SK-N-SH (cell line): ENCODE measurements at regions not wholly inside any gene's neighbourhood (a gene's known extent, or its start where the extent isn't known, plus 50 kb on each side); places are given as distances from the start of the nearest gene placed in this dataset.

ENCODE experiments used
- CTCF ChIA-PET: fragments of 300-600, 350-600 bp; formaldehyde crosslinking; extraction: SDS; loops from one replicate; lab custom pipeline; 2021; lab: Yijun Ruan, JAX
- POLR2A ChIA-PET: fragments of 350-600 bp; sonication (Branson Sonifier 250); formaldehyde crosslinking; extraction: SDS; loops from one replicate; lab custom pipeline; 2020; ENCODE audit warnings: antibody characterized with exemption, inconsistent platforms; lab: Yijun Ruan, JAX
- DNase-seq: peaks from one replicate; pipeline ENCODE4 v3.0.0; 2012
- H2AFZ ChIP-seq: fragments of 200-600 bp; sonication (generic); 2 replicates; pipeline ENCODE4 v1.8.1; 2016; ENCODE audit warnings: antibody characterized with exemption, mild to moderate bottlenecking, low read depth
- H3F3A ChIP-seq: fragments of 200-600 bp; sonication (generic); replicated peaks from 2 replicates; pipeline ENCODE3; 2016; ENCODE audit warnings: antibody characterized with exemption, mild to moderate bottlenecking; ENCODE audit not compliant: insufficient read depth
- H3K27ac ChIP-seq, 2 experiments: fragments of 200-500 bp in 1 of 2; fragments of 200-600 bp in 1 of 2; sonication (Bioruptor generic) in 1 of 2; sonication (generic), shearing (Covaris generic) in 1 of 2; 2 replicates each; pipeline versions ENCODE4 v1.5.1 to v1.6.1; 2014 to 2016; ENCODE audit warnings: low read depth in 2 of 2, inconsistent platforms in 1 of 2, low read length in 1 of 2, mild to moderate bottlenecking in 1 of 2, mixed read lengths in 1 of 2
- H3K27me3 ChIP-seq: fragments of 200-600 bp; sonication (generic), shearing (Covaris generic); 2 replicates; pipeline ENCODE4 v1.6.1; 2016; ENCODE audit warnings: mixed run types; ENCODE audit not compliant: insufficient read depth
- H3K36me3 ChIP-seq, 2 experiments: fragments of 200-500 bp in 1 of 2; fragments of 200-600 bp in 1 of 2; sonication (Bioruptor generic) in 1 of 2; sonication (generic) in 1 of 2; replicated peaks in 1 of 2; 2 replicates each; pipeline versions ENCODE3 to v1.5.1; 2014 to 2016; ENCODE audit warnings: low read length in 1 of 2, mild to moderate bottlenecking in 1 of 2; ENCODE audit not compliant: insufficient read depth in 2 of 2, control insufficient read depth in 1 of 2
- H3K4me1 ChIP-seq, 2 experiments: fragments of 200-500 bp in 1 of 2; fragments of 200-600 bp in 1 of 2; sonication (Bioruptor generic) in 1 of 2; sonication (generic), shearing (Covaris generic) in 1 of 2; 2 replicates each; pipeline versions ENCODE4 v1.5.1 to v1.6.1; 2014 to 2016; ENCODE audit warnings: low read depth in 1 of 2, low read length in 1 of 2, mixed run types in 1 of 2; ENCODE audit not compliant: insufficient read depth in 2 of 2, control insufficient read depth in 1 of 2
- H3K4me2 ChIP-seq: fragments of 200-600 bp; sonication (generic), shearing (Covaris generic); 2 replicates; pipeline ENCODE4 v1.6.1; 2017; ENCODE audit warnings: mixed run types
- H3K4me3 ChIP-seq, 2 experiments: fragments of 200-500 bp in 1 of 2; fragments of 200-600 bp in 1 of 2; sonication (Bioruptor generic) in 1 of 2; sonication (generic), shearing (Covaris generic) in 1 of 2; 2 replicates each; pipeline versions ENCODE4 v1.5.1 to v1.8.1; 2014 to 2016; ENCODE audit warnings: low read depth in 2 of 2, inconsistent platforms in 1 of 2, low read length in 1 of 2, mild to moderate bottlenecking in 1 of 2, mixed read lengths in 1 of 2, moderate library complexity in 1 of 2
- H3K79me2 ChIP-seq: fragments of 200-600 bp; sonication (generic); 2 replicates; pipeline ENCODE4 v1.8.1; 2017; ENCODE audit warnings: mild to moderate bottlenecking; ENCODE audit not compliant: insufficient read depth
- H3K9ac ChIP-seq: fragments of 200-600 bp; sonication (generic); 2 replicates; pipeline ENCODE4 v1.6.1; 2017; ENCODE audit warnings: mixed run types
- H3K9me2 ChIP-seq: fragments of 200-600 bp; sonication (generic); 2 replicates; pipeline ENCODE4 v1.6.1; 2017; ENCODE audit warnings: mixed run types
- H3K9me3 ChIP-seq: fragments of 200-600 bp; sonication (generic); 2 replicates; pipeline ENCODE4 v1.6.1; 2017; ENCODE audit warnings: mixed run types, mild to moderate bottlenecking, moderate library complexity
- H4K20me1 ChIP-seq: fragments of 200-600 bp; sonication (generic); 2 replicates; pipeline ENCODE4 v1.6.1; 2017; ENCODE audit warnings: mild to moderate bottlenecking, mixed run types; ENCODE audit not compliant: insufficient read depth
- CTCF ChIP-seq: fragments of 200-600 bp; sonication (generic); IDR thresholded peaks from 2 replicates; pipeline ENCODE4 v1.6.1; 2017; ENCODE audit warnings: antibody characterized with exemption, mild to moderate bottlenecking, moderate library complexity
- GATA2 ChIP-seq: sonication (generic); formaldehyde crosslinking; IDR thresholded peaks from 2 replicates; pipeline ENCODE4 v1.5.0; 2020; ENCODE audit warnings: mild to moderate bottlenecking, missing genetic modification reagents
- MAX ChIP-seq: IDR thresholded peaks from 2 replicates; pipeline ENCODE4 v1.4.0; 2012; ENCODE audit warnings: low read depth
- RCOR1 ChIP-seq: fragments of 150-350 bp; IDR thresholded peaks from 2 replicates; pipeline ENCODE4 v1.6.1; 2017; ENCODE audit warnings: antibody characterized with exemption, low read length
- SMC3 ChIP-seq: IDR thresholded peaks from 2 replicates; pipeline ENCODE4 v1.6.1; 2012; ENCODE audit warnings: low read depth, low read length, improper control_type of control experiment
- TEAD4 ChIP-seq: IDR thresholded peaks from 2 replicates; pipeline ENCODE4 v1.4.0; 2012; ENCODE audit warnings: mild to moderate bottlenecking, borderline replicate concordance; ENCODE audit not compliant: insufficient read depth
- ZBTB33 ChIP-seq: IDR thresholded peaks from 2 replicates; pipeline ENCODE4 v1.4.0; 2012; ENCODE audit warnings: low read depth, borderline replicate concordance
- WGBS: methylation state at CpG from one replicate; pipeline ENCODE4 v1.1.6; 2017; ENCODE audit warnings: low lambda C conversion rate; 5-methylcytosine and 5-hydroxymethylcytosine counted together

GRCh38 chr5:61251874-61252642 lies 80.0 kb upstream of the ZSWIM6 start:
- Histone ChIP-seq H3K4me3 (no peak overlapping the region), H3F3A (no peaks in the 10 kb centered on the region), H3K4me2 (no peak overlapping the region), H3K27me3 (no peaks in the 10 kb centered on the region), H4K20me1 (no peaks in the 10 kb centered on the region), H3K36me3 (no peaks in the 10 kb centered on the region), H3K9ac (no peak overlapping the region), H3K27ac (peak overlapping the region in 1 of 2 experiments; percentile 23; a peak in 1 of 4 replicates), H3K4me1 (peaks cover 0 to 33% of the 10 kb centered on the region in 2 experiments; a peak in 2 of 4 replicates), H3K9me2 (no peaks in the 10 kb centered on the region), H3K9me3 (no peaks in the 10 kb centered on the region; the same call in 1 of the 2 replicates), H2AFZ (no peak overlapping the region), H3K79me2 (no peaks in the 10 kb centered on the region)
- WGBS: 66% methylated on average over 11 of the region's 11 CpGs
- DNase-seq: peak; percentile 35
- ChIA-PET CTCF (interaction anchor here (0.6 to 1.0 kb wide), 3 partner anchors 12 to 566 kb away, joined by 3 read pairs; no protein-coding TSS in a partner anchor), POLR2A (no interaction called here)
- TF ChIP-seq CTCF: no peak
- TF ChIP-seq RCOR1: peak; percentile 55; the same call in 1 of the 2 replicates
- TF ChIP-seq TEAD4: no peak
- no peak for TF ChIP-seq MAX
- TF ChIP-seq GATA2 (CRISPR knock-in tag): peak; percentile 63

GRCh38 chr5:61252643-61252925 lies 79.5 kb upstream of the ZSWIM6 start:
- H3F3A ChIP-seq: no peaks in the 10 kb centered on the region
- ChIA-PET CTCF (interaction anchor here (0.6 to 1.0 kb wide), 3 partner anchors 12 to 78 kb away, joined by 3 to 4 read pairs (median 3); no protein-coding TSS in a partner anchor), POLR2A (no interaction called here)
- H3K9me2 ChIP-seq: no peaks in the 10 kb centered on the region
- no peaks in the 10 kb centered on the region for H3K79me2 ChIP-seq
- WGBS: 91% methylated on average over 7 of the region's 7 CpGs
- H3K9me3 ChIP-seq: no peaks in the 10 kb centered on the region; the same call in 1 of the 2 replicates
- peaks cover 0 to 33% of the 10 kb centered on the region in 2 experiments; a peak in 2 of 4 replicates for H3K4me1 ChIP-seq
- no peaks in the 10 kb centered on the region for H4K20me1 ChIP-seq
- H3K27ac ChIP-seq: no peak overlapping the region
- no peaks in the 10 kb centered on the region for H3K27me3 ChIP-seq
- H3K4me2 ChIP-seq: no peak overlapping the region
- no peak for TF ChIP-seq CTCF
- no peak for TF ChIP-seq SMC3
- TF ChIP-seq ZBTB33: no peak
- H2AFZ ChIP-seq: no peak overlapping the region
- H3K9ac ChIP-seq: no peak overlapping the region
- no peak overlapping the region for H3K4me3 ChIP-seq
- DNase-seq: no peak
- H3K36me3 ChIP-seq: no peaks in the 10 kb centered on the region
